Limb (tissue), 2 donors: ENCODE measurements at regions not wholly inside any gene's neighbourhood (a gene's known extent, or its start where the extent isn't known, plus 50 kb on each side); places are given as distances from the start of the nearest gene placed in this dataset.

Experiments used
- DNase-seq, 2 donors: peaks; one replicate each; pipeline ENCODE4 v3.0.0-alpha.2; 2016; ENCODE audit errors: extremely low spot score in 2 of 2

- no peak for DNase-seq
Observed at GRCh38 chrY:7465185-7465621, 553.7 kb upstream of the AMELY start.

DNA sequence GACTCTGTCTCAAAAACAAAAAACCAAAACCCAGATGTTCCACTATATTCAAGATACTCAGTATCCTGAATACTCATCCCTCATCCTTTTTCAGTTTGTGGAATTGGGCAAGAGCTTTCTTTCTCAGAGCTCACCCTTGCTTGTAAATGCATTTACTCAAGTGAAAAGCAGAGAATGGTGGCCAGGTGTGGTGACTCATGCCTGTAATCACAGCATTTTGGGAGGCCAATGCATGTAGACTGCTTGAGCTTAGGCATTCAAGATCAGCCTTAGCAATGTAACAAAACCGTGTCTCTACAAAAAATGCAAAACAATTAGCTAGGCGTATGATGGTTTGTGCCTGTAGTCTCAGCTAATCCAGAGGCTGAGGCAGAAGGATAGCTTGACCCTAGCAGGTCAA, 553.2 kb upstream of the AMELY start:
- no peak for DNase-seq

DNA sequence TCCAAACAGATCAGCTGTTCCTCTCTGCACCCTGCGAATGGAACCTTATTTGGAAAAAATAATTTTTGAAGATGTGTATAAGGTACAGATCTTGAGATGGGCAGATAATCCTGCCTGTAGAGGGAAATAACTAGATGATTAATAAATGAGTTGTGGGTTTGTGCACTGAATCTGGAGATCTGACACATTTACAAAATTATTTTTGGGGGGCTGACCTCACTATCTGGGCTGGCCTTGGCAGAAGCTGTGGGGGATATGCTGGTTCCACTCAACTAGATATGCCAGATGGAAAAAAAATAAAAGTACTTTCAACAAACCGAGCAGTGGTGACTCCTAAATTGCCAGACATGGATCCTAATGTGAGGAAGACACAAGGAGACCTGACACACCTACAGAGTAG, 552.2 kb upstream of the AMELY start:
- no peak for DNase-seq

DNA sequence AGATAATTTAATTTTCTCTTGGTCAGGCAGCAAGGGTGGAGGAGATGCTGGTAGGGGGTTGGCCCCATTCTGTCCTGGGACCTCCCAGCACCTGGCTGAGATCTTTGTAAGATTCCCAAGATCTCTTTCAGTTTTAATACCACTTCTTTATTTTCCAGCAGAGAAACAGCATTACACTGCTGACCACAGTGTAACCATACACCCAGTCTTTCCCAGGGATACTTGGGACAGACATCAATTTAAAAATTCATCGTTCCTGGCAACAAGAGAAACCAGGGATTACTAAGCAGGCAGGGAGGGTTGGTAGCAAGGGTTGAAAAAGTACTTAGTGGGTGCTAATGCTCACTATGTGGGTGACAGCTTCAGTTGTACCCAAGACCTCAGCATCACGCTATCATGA, 551.6 kb upstream of the AMELY start:
- DNase-seq = no peak

- DNase-seq = no peak
Observed at GRCh38 chrY:7462657-7463056, 551.1 kb upstream of the AMELY start.

- no peak for DNase-seq
Observed at GRCh38 chrY:7461873-7462525, 550.4 kb upstream of the AMELY start.

DNA sequence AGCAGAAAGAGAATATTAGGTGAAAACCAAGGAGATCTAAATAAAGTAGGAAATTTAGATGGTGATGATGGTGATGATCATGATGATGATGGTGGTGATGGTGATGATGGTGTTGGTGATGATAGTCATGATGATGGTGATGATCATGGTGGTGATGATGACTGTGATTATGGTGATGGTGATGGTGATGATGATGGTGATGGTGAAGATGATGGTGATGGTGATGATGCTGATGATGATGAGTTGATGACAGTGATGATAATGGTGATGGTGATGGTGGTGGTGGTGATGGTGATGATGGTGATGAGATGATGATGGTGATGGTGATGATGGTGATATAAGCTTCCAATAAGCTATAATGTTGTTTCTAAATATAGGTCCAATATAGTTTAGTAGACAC, 548.2 kb upstream of the AMELY start:
- no peak for DNase-seq

DNA sequence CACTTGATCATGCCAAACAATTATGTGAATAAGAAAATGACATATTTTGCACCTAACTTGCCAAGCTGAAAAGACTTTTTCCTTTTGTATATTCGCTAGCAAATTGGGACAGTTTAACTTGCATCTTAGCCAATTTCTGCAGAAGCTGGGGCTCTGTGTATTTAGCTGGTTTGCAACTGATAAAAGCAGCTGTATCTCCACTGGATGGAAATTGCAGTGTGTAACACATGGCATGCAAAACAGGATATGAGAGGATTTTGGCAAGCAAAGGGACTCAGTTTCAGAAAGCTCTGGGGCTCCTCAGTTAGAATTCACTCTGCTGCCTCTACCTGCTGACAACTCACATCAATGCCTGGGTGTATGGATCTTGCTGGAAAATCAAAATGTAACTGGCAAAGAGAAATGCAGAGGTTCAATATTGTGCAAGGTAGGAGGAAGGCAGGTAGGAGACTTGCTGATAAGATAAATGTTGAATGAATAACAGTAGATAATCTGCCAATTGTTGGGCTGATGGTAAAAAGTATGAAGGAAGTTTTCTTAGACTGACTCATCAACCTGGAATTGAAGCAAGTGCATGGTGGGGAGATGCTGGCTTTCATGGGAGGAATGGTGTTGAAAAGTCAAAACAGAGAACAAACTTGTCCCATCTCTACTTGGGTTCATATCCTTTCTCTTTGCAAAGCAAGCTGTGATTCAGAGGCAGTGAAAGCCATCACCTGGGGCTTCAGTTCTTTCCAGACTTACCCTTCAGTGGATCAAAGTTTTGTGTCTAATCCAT, 546.9 kb upstream of the AMELY start:
- DNase-seq = peak in 1 of 2 donors; percentile 55

DNA sequence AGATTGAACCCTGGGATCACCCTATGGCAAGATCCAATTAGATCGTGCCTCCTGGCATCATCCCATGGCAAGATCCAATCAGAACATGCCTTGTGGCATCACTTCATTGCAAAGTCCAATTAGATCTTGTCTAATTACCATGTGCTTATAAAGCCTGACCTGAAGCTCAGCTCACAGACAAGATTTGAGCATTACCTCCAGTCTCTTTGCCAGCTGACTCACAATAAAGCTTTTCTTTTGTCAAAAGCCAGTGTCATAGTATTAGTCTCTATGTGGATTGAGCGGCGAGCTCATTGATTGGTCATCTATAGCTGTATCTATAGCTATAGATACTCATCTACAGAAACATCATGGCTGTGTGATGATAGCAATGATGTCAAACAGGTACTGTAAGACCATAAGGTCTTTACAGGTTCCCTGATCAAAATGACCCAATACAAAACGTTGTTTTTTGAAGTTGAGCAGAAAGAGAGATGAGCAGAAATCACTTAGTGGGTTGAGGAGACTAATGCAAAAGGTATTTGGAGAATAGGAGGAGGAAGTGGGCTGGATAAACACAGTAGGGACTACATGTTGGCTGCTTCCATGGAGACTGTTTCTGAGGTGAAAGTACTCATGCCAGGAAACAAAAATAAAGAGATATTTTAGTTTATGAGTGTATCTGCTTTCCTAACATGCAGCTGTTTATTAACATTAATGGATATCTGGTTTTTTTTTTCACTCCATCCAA, 545.9 kb upstream of the AMELY start:
- DNase-seq = peak in 1 of 2 donors; percentile 49

GRCh38 chrY:7455626-7456025, 544.1 kb upstream of the AMELY start:
- no peak for DNase-seq

- DNase-seq = no peak
Observed at GRCh38 chrY:7453336-7453735, 541.8 kb upstream of the AMELY start.

- DNase-seq = no peak
Observed at GRCh38 chrY:7452246-7452645, 540.7 kb upstream of the AMELY start.

DNA sequence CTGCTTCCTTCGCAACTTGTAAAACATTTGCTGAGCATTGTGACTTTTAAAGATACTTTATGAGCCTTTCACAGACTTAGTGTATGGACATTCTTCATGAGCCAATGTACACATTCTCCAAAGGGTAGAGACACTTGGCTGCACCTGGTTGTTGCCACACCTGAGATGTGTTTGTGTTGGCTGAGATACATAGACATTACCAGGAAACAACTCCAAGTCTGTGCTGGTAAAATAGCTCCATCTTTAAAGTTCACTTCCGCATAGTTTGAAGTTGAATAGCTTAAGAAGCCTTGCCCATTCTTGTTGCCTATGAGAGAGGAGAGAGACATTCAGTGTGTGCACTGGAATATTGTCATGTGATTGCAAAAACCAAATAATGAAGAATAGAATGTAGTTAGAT, 538.3 kb upstream of the AMELY start:
- DNase-seq = no peak

DNA sequence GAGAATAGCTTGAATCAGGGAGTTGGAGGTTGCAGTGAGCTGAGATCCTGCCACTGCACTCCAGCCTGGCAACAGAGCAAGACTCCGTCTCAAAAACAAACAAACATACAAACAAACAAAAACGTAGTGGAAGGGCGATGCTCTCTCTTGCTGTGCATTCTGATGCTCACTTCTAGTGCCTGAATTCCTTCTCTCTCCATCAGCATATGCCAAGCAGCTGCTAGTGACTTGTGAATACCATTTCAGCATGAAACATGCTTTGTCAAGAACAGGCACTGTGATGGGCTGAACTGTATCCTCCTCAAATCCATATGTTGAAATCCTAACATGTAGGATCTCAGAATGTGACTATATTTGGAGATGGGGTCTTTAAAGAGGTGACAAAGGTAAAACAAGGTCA, 537.1 kb upstream of the AMELY start:
- no peak for DNase-seq

DNA sequence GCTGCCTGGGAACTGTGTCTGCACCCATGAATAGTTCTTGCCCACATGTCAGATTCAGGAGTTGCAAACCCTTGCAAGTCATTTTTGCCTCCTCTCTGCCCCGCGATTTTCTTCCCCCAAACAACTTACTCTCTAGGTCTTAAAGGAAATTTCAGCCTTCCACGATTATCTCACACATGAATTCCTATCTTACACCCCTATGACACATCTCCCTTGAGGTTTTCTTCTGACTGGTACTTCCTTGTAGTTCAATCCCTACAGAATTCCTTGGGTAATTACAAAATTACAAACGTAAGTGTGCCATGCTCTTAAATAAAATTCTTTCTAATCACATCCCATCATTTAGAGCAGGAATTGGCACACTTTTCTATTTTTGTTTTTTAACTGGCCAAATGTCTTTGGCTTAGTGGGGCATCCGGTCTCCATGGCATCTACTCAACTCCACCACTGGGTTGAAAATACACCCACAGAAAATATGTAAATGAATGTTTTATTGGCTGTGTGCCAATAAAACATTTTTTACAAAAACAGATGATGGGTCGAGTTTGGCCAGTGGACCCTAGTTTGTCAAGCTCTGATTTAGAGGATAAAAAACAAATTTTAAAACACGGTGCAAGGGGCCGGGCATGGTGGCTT, 536.4 kb upstream of the AMELY start:
- no peak for DNase-seq

DNA sequence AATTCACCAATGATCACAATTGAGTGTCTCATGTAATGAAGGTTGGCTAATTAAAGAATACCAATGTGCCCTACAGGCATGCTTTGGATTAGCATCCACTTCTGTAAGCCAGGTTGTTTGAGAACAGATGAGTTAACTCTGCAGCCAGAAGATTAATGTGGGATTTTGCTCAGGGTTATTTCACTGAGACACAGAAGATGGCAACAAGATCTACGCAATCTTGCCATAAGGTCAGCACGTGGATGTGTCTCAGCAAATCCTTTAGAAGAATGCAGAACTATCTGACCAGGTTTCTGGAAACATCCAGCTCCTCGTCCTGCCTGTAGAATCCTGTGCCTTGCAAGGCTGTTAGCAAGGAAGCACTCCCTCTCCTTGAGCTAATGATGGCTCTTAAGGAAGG, 532.6 kb upstream of the AMELY start:
- no peak for DNase-seq

DNA sequence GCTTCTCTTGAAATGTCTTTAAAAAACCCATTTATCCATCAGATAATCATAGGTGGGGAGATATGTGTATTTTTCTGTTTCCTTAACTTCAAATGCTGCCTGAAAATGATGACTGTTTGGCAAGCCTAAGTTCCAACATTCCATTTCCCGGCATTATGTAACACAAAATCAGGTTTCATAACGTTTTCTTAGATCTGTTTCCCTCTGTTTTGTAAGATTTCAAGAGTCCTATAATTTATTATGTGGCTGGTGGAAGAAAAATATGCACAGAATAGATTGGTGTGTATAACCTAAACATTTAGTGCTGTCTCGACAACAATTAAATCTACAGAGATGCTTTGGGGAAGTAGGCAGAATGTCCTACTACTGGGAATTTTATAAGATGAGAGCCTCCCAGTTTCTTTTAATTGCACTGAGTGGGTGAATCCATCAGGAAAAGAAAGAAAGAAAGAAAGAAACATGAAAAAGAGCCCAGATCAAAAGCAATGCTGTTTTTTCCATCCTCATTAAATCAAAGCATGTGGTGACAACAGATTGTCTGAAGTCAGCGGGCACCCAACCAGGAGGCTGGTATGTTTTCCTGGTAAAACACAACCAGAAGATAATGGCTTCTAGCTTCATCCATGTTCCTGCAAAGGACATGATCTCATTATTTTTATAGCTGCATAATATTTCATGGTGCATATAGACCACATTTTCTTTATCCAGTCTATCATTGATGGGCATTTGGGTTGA, 529.4 kb upstream of the AMELY start:
- no peak for DNase-seq

GRCh38 chrY:7437086-7437485, 525.5 kb upstream of the AMELY start:
- DNase-seq = no peak

- DNase-seq = no peak
Observed at GRCh38 chrY:7433817-7434809, 522.6 kb upstream of the AMELY start.

- no peak for DNase-seq
Observed at GRCh38 chrY:7419165-7419564, 507.6 kb upstream of the AMELY start.
